Adrenal gland (tissue), 5 donors: ENCODE measurements at regions not wholly inside any gene's neighbourhood (a gene's known extent, or its start where the extent isn't known, plus 50 kb on each side); places are given as distances from the start of the nearest gene placed in this dataset.

Experiments
- POLR2A ChIP-seq, 2 donors: fragments of 450-650 bp; IDR thresholded peaks; one replicate each; pipeline ENCODE4 v1.6.1; 2017; ENCODE audit warnings: antibody characterized with exemption in 2 of 2, mild to moderate bottlenecking in 2 of 2, moderate library complexity in 1 of 2
- TF ChIP-seq, protein P1 (sequence below), 6 experiments: fragments of 450-650 bp in 4 of 6; fragments of 200-600 bp in 2 of 6; sonication (generic) in 1 of 6; IDR thresholded peaks; 1 replicate in 5 of 6; 2 replicates in 1 of 6; pipeline versions ENCODE4 v1.5.1 to v1.8.0; 2016 to 2021; ENCODE audit warnings: antibody characterized with exemption in 6 of 6, mild to moderate bottlenecking in 2 of 6, moderate library complexity in 1 of 6
- donor health status: DM: no; HTN: no; CAD: no.

GRCh38 chr9:85244856-85245255 lies 496.9 kb downstream of the AGTPBP1 start:
- TF ChIP-seq, protein P1, sequence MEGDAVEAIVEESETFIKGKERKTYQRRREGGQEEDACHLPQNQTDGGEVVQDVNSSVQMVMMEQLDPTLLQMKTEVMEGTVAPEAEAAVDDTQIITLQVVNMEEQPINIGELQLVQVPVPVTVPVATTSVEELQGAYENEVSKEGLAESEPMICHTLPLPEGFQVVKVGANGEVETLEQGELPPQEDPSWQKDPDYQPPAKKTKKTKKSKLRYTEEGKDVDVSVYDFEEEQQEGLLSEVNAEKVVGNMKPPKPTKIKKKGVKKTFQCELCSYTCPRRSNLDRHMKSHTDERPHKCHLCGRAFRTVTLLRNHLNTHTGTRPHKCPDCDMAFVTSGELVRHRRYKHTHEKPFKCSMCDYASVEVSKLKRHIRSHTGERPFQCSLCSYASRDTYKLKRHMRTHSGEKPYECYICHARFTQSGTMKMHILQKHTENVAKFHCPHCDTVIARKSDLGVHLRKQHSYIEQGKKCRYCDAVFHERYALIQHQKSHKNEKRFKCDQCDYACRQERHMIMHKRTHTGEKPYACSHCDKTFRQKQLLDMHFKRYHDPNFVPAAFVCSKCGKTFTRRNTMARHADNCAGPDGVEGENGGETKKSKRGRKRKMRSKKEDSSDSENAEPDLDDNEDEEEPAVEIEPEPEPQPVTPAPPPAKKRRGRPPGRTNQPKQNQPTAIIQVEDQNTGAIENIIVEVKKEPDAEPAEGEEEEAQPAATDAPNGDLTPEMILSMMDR (IDR thresholded peaks at IDR 0.05) = no peak
- TF ChIP-seq POLR2A (IDR thresholded peaks at IDR 0.05) = no peak
